GM23338 (cell line): ENCODE measurements at regions not wholly inside any gene's neighbourhood (a gene's known extent, or its start where the extent isn't known, plus 50 kb on each side); places are given as distances from the start of the nearest gene placed in this dataset.

ENCODE experiments used
- ATAC-seq: fragments of 200-7000 bp; cut with Tn5 transposase; 3 replicates; pipeline ENCODE4 v1.9.1; 2020
- DNase-seq: peaks from one replicate; pipeline ENCODE4 v3.0.0-alpha.2; 2015; ENCODE audit warnings: low spot score
- H2AFZ ChIP-seq: fragments of 200-600 bp; sonication (generic); 2 replicates; pipeline ENCODE4 v1.8.0; 2016; ENCODE audit warnings: antibody characterized with exemption, mild to moderate bottlenecking, moderate library complexity
- H3F3A ChIP-seq: fragments of 200-600 bp; sonication (generic); replicated peaks from 2 replicates; pipeline ENCODE4 v1.8.0; 2017; ENCODE audit warnings: antibody characterized with exemption, mixed run types, low read depth
- H3K27ac ChIP-seq: fragments of 200-600 bp; sonication (generic); 2 replicates; pipeline ENCODE4 v1.6.1; 2016; ENCODE audit warnings: low read depth
- H3K27me3 ChIP-seq: fragments of 200-600 bp; sonication (generic); 2 replicates; pipeline ENCODE4 v1.8.0; 2016; ENCODE audit warnings: mild to moderate bottlenecking, mixed run types, moderate library complexity; ENCODE audit not compliant: insufficient read depth
- H3K36me3 ChIP-seq: fragments of 200-600 bp; sonication (generic); 2 replicates; pipeline ENCODE4 v1.8.0; 2016; ENCODE audit warnings: mild to moderate bottlenecking; ENCODE audit not compliant: insufficient read depth
- H3K4me1 ChIP-seq: fragments of 200-600 bp; sonication (generic); 2 replicates; pipeline ENCODE4 v1.8.0; 2016; ENCODE audit warnings: mild to moderate bottlenecking, moderate library complexity; ENCODE audit not compliant: insufficient read depth
- H3K4me2 ChIP-seq: fragments of 200-600 bp; sonication (generic); 2 replicates; pipeline ENCODE4 v1.7.1; 2017; ENCODE audit warnings: mixed run types
- H3K4me3 ChIP-seq: fragments of 200-600 bp; sonication (generic); 2 replicates; pipeline ENCODE4 v1.6.1; 2016; ENCODE audit warnings: mixed run types
- H3K79me2 ChIP-seq: fragments of 200-600 bp; sonication (generic); replicated peaks from 2 replicates; pipeline ENCODE4 v1.8.0; 2017; ENCODE audit warnings: mild to moderate bottlenecking; ENCODE audit not compliant: insufficient read depth
- H3K9me2 ChIP-seq: fragments of 200-600 bp; sonication (generic); 2 replicates; pipeline ENCODE4 v1.8.0; 2017; ENCODE audit not compliant: insufficient read depth
- H4K20me1 ChIP-seq: fragments of 200-600 bp; sonication (generic); replicated peaks from 2 replicates; pipeline ENCODE4 v1.8.0; 2017; ENCODE audit warnings: mild to moderate bottlenecking; ENCODE audit not compliant: insufficient read depth
- H3K27ac Mint-ChIP-seq: 2 replicates; pipeline ENCODE4 v1.8.0; 2020; ENCODE audit warnings: inconsistent platforms, mild to moderate bottlenecking, moderate library complexity, mixed read lengths
- H3K27me3 Mint-ChIP-seq: 3 replicates; pipeline ENCODE4 v1.8.0; 2022; ENCODE audit warnings: low read depth, mild to moderate bottlenecking, moderate library complexity, mixed read lengths, inconsistent platforms; ENCODE audit not compliant: insufficient read depth, poor library complexity
- H3K36me3 Mint-ChIP-seq: 3 replicates; pipeline ENCODE4 v1.8.0; 2021; ENCODE audit warnings: low read depth, mild to moderate bottlenecking, inconsistent platforms, moderate library complexity, mixed read lengths
- H3K4me1 Mint-ChIP-seq: 3 replicates; pipeline ENCODE4 v1.8.0; 2020; ENCODE audit warnings: mild to moderate bottlenecking, inconsistent platforms, mixed read lengths
- H3K4me3 Mint-ChIP-seq: 3 replicates; pipeline ENCODE4 v1.8.0; 2021; ENCODE audit warnings: moderate library complexity, mild to moderate bottlenecking, inconsistent platforms, mixed read lengths
- H3K9me3 Mint-ChIP-seq: 3 replicates; pipeline ENCODE4 v1.8.0; 2020; ENCODE audit warnings: moderate library complexity, mild to moderate bottlenecking, inconsistent platforms, mixed read lengths
- CREB1 ChIP-seq: fragments of 250-450 bp; sonication (Bioruptor Pico); IDR thresholded peaks from 2 replicates; pipeline ENCODE4 v1.5.0; 2020; ENCODE audit warnings: low read depth, mild to moderate bottlenecking, moderate library complexity
- CTCF ChIP-seq, 2 experiments: fragments of 200-600 bp in 1 of 2; sonication (generic) in 1 of 2; conservative IDR thresholded peaks; 2 replicates each; pipeline versions ENCODE4 v1.5.1 to v1.6.1; 2016 to 2017; ENCODE audit warnings: antibody characterized with exemption in 2 of 2, low read depth in 2 of 2, mild to moderate bottlenecking in 2 of 2, moderate library complexity in 1 of 2
- ETS1 ChIP-seq: IDR thresholded peaks from 2 replicates; pipeline ENCODE4 v1.6.1; 2016; ENCODE audit warnings: antibody characterized with exemption
- EZH2 ChIP-seq: fragments of 200-600 bp; sonication (generic); IDR thresholded peaks from one replicate; pipeline ENCODE4 v1.8.0; 2017; ENCODE audit warnings: antibody characterized with exemption, mild to moderate bottlenecking, low read depth; ENCODE audit not compliant: unreplicated experiment
- EZH2phosphoT487 ChIP-seq: fragments of 200-600 bp; sonication (generic); IDR thresholded peaks from one replicate; pipeline ENCODE4 v1.8.1; 2018; ENCODE audit warnings: antibody characterized with exemption; ENCODE audit not compliant: unreplicated experiment
- JUNB ChIP-seq: IDR thresholded peaks from one replicate; pipeline ENCODE4 v1.6.1; 2016; ENCODE audit warnings: antibody characterized with exemption; ENCODE audit not compliant: unreplicated experiment
- NANOG ChIP-seq: IDR thresholded peaks from 2 replicates; pipeline ENCODE4 v1.6.1; 2016; ENCODE audit warnings: antibody characterized with exemption, borderline replicate concordance
- POLR2AphosphoS5 ChIP-seq: IDR thresholded peaks from 2 replicates; pipeline ENCODE4 v1.6.1; 2016; ENCODE audit warnings: antibody characterized with exemption, low read depth
- REST ChIP-seq: IDR thresholded peaks from one replicate; pipeline ENCODE4 v1.6.1; 2018; ENCODE audit warnings: antibody characterized with exemption; ENCODE audit not compliant: unreplicated experiment
- STAT1 ChIP-seq: IDR thresholded peaks from one replicate; pipeline ENCODE4 v1.6.1; 2016; ENCODE audit warnings: antibody characterized with exemption; ENCODE audit not compliant: unreplicated experiment
- ZNF114 ChIP-seq: fragments of 250-450 bp; sonication (Bioruptor Pico); IDR thresholded peaks from 2 replicates; pipeline ENCODE4 v1.5.0; 2020; ENCODE audit warnings: mild to moderate bottlenecking, moderate library complexity
- ZNF331 ChIP-seq: fragments of 250-450 bp; sonication (Bioruptor Pico); IDR thresholded peaks from 2 replicates; pipeline ENCODE4 v1.5.0; 2020; ENCODE audit warnings: low read depth, mild to moderate bottlenecking, moderate library complexity
- ZNF462 ChIP-seq: fragments of 250-450 bp; sonication (Bioruptor Pico); IDR thresholded peaks from 2 replicates; pipeline ENCODE4 v1.5.0; 2020; ENCODE audit warnings: mild to moderate bottlenecking, moderate library complexity

- no peak overlapping the region for H3K4me3 Mint-ChIP-seq
- no peak overlapping the region for H3K27ac Mint-ChIP-seq
- no peak overlapping the region for H3K4me2 ChIP-seq
- no peaks in the 10 kb centered on the region for H3K4me1 ChIP-seq
- TF ChIP-seq REST = no peak
- TF ChIP-seq CTCF (conservative IDR thresholded peaks at IDR 0.05; ENCODE audit: low read depth in 2 of 2) = no peak
- TF ChIP-seq EZH2 = no peak
- TF ChIP-seq JUNB = no peak
- TF ChIP-seq ZNF462 (CRISPR knock-in tag) = no peak
- TF ChIP-seq NANOG = no peak
- TF ChIP-seq EZH2phosphoT487 = no peak
- TF ChIP-seq ZNF331 = no peak
- TF ChIP-seq STAT1 = no peak
- no peak for TF ChIP-seq ZNF114 (CRISPR knock-in tag)
- TF ChIP-seq ETS1 = no peak
- no peak for TF ChIP-seq CREB1 (CRISPR knock-in tag)
- no peak for TF ChIP-seq POLR2AphosphoS5
- no peaks in the 10 kb centered on the region for H3K79me2 ChIP-seq
- H3K4me3 ChIP-seq = no peak overlapping the region
- H2AFZ ChIP-seq = peak overlapping the region; percentile 66; the same call in 1 of the 2 replicates
- H3K36me3 Mint-ChIP-seq = no peaks in the 10 kb centered on the region
- ATAC-seq = no peak
- H3K27ac ChIP-seq = no peak overlapping the region
- H3K27me3 Mint-ChIP-seq = no peaks in the 10 kb centered on the region
- peaks cover 6% of the 10 kb centered on the region for H3K9me2 ChIP-seq
- H3K9me3 Mint-ChIP-seq = peaks cover 19% of the 10 kb centered on the region; the same call in 2 of the 3 replicates
- no peak for DNase-seq
- H3K4me1 Mint-ChIP-seq = no peaks in the 10 kb centered on the region
- no peaks in the 10 kb centered on the region for H3F3A ChIP-seq
- no peaks in the 10 kb centered on the region for H4K20me1 ChIP-seq
- H3K27me3 ChIP-seq = no peaks in the 10 kb centered on the region
- no peaks in the 10 kb centered on the region for H3K36me3 ChIP-seq
Observed at GRCh38 chr6:65786815-65787214, 79.8 kb upstream of the EYS start.
